ENCODE measurements at regions not wholly inside any gene's neighbourhood (a gene's known extent, or its start where the extent isn't known, plus 50 kb on each side); places are given as distances from the start of the nearest gene placed in this dataset.

DNA sequence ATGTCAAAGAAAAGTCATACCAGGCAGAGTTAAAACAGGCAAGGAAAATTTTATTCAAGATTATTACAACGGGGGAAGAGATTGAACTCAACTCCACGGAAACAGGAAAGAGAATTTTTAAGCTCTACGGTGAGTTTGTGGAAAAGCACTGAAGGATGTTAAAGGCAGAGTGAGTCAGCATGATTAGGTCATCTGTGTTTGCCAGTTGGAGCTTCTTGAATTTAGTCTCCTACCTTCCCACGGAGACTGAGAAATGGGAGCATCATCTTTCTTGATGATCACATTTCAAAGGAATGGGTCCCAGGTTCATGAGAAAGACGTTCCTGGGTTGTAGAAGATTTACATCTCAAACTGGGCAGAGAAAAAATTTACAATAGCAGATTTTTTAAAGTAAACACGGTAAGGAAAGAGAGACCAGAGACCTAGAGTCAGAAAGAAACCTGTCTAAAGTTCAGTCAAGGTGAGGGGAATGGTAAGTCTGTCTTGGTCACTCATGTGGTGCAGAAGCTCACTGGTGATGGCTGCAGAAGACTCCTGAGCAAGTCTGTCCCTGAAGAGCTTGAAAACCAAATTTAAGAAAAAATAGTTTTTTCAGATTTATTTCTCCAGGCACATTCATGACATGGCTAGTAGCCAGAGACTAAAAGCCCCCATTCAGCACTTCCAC lies 516.9 kb upstream of the LRRN3 start:
- Histone ChIP-seq H3K4me3 (no peak overlapping the region), H3K27ac (no peak overlapping the region), H3K4me1 (replicated peaks in 1 of 2) (peaks cover 4 to 21% of the 10 kb centered on the region in 2 donors)
- in situ Hi-C loops (cut with MboI; ENCODE audit: low pct_unique_long_range_greater_than_20kb in 2 of 9, low sequenced_read_pairs in 9 of 9, unreplicated experiment in 9 of 9) = no loop called here
- 7 to 83% (median 40%) methylated on average over 1 to 6 of the region's 6 CpGs; no CpG with 5 or more reads in 1 of the 10 experiments for WGBS, 10 experiments
- ATAC-seq (replicated peaks in 6 of 8) = peak in 6 of 8 experiments; percentile 44 to 91 (median 60)

GRCh38 chr7:110587294-110587693 lies 503.6 kb upstream of the LRRN3 start:
- Histone ChIP-seq H3K4me3 (no peak overlapping the region), H3K4me1 (replicated peaks in 1 of 2) (no peaks in the 10 kb centered on the region), H3K27ac (no peak overlapping the region)
- ATAC-seq (replicated peaks in 6 of 8) = no peak
- in situ Hi-C loops (cut with MboI; ENCODE audit: low pct_unique_long_range_greater_than_20kb in 2 of 9, low sequenced_read_pairs in 9 of 9, unreplicated experiment in 9 of 9) = no loop called here

GRCh38 chr7:110590415-110590814 lies 500.5 kb upstream of the LRRN3 start:
- ATAC-seq (replicated peaks in 6 of 8) = peak in 1 of 8 experiments; percentile 23
- H3K4me3 ChIP-seq = no peak overlapping the region
- H3K27ac ChIP-seq = no peak overlapping the region
- WGBS, 10 experiments = 0 to 100% (median 59%) methylated on average over 1 to 4 of the region's 5 CpGs
- H3K4me1 ChIP-seq (replicated peaks in 1 of 2) = no peaks in the 10 kb centered on the region
- in situ Hi-C loops (cut with MboI; ENCODE audit: low pct_unique_long_range_greater_than_20kb in 2 of 9, low sequenced_read_pairs in 9 of 9, unreplicated experiment in 9 of 9) = no loop called here

GRCh38 chr7:110591341-110591740 lies 499.6 kb upstream of the LRRN3 start:
- WGBS, 10 experiments = 10 to 100% (median 90%) methylated on average over 1 to 4 of the region's 4 CpGs
- no peaks in the 10 kb centered on the region for H3K4me1 ChIP-seq (replicated peaks in 1 of 2)

DNA sequence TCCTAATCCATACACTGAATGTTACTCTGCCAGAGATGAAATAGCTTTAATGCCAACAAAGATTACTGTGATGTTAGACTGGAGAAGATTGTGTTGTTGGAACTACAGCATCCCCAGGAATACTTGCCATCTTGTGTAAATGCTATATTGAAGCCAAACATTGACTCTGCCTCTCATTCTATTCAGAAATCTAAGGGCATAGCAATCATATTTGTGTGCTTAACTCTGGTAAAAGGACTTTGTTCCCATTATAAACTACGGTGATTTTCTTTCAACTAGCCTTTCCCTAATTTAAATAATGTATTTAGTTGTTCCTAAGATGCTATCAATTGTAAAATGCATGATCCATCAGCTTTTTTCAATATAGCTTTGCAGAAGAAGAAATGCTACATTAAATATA lies 498.4 kb upstream of the LRRN3 start:
- WGBS, 10 experiments = 11 to 100% (median 75%) methylated on average over 1 of the region's 1 CpG; no CpG with 5 or more reads in 3 of the 10 experiments
- in situ Hi-C loops (cut with MboI; ENCODE audit: low pct_unique_long_range_greater_than_20kb in 2 of 9, low sequenced_read_pairs in 9 of 9, unreplicated experiment in 9 of 9) = no loop called here

More at GRCh38 chr7:110591341-110591740, 499.6 kb upstream of the LRRN3 start:
- Histone ChIP-seq H3K27ac (no peak overlapping the region), H3K4me3 (no peak overlapping the region)
- ATAC-seq (replicated peaks in 6 of 8) = no peak
- in situ Hi-C loops (cut with MboI; ENCODE audit: low pct_unique_long_range_greater_than_20kb in 2 of 9, low sequenced_read_pairs in 9 of 9, unreplicated experiment in 9 of 9) = no loop called here

DNA sequence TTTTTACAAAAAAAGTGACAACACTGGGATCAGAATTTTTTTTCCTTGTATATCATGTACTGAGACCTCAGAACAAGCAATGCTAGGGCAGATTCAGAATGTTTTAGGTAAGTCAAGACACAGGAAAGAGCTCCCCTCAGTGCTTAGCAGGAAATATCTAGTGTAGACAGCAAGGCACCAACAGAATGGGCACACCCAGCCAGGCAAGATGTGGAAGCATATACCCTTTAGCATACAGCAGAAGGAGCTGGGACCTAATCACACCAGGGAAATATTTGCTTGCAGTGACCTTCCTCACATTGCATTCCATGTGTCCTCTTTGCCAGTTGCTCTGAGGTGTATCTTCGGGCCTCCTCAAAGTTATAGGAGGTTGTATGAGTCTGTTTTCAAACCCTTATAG lies 497.6 kb upstream of the LRRN3 start:
- Histone ChIP-seq H3K4me3 (no peak overlapping the region), H3K27ac (no peak overlapping the region), H3K4me1 (replicated peaks in 1 of 2) (no peaks in the 10 kb centered on the region)
- peak in 2 of 8 experiments; percentile 22 to 71 for ATAC-seq (replicated peaks in 6 of 8)
- in situ Hi-C loops (cut with MboI; ENCODE audit: low pct_unique_long_range_greater_than_20kb in 2 of 9, low sequenced_read_pairs in 9 of 9, unreplicated experiment in 9 of 9) = no loop called here
- WGBS, 10 experiments = 20 to 100% (median 80%) methylated on average over 1 of the region's 1 CpG; no CpG with 5 or more reads in 3 of the 10 experiments

More for the DNA sequence above, 498.4 kb upstream of the LRRN3 start:
- Histone ChIP-seq H3K4me1 (replicated peaks in 1 of 2) (no peaks in the 10 kb centered on the region), H3K27ac (no peak overlapping the region), H3K4me3 (no peak overlapping the region)
- ATAC-seq (replicated peaks in 6 of 8) = no peak

DNA sequence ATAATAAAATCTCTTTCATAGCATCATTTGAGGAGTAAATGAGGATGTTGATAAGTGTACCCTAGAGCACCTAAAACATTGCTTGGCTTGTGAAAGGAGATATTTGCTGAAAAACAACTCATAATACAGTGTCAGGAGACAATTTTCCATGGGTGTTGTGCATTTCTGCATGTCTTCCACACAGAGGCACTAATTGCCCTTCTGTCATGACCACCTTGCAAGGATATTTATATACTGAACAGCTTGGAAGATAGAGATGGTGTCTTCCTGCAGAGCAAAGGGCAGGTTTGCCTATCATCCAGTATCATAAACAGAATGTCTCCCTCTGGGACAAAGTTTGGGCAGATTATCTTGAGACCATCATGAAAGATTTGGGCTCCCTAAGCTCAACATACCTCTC lies 495.2 kb upstream of the LRRN3 start:
- Histone ChIP-seq H3K27ac (no peak overlapping the region), H3K4me1 (replicated peaks in 1 of 2) (peaks cover 0 to 5% of the 10 kb centered on the region in 2 donors), H3K4me3 (no peak overlapping the region)
- in situ Hi-C loops (cut with MboI; ENCODE audit: low pct_unique_long_range_greater_than_20kb in 2 of 9, low sequenced_read_pairs in 9 of 9, unreplicated experiment in 9 of 9) = no loop called here
- peak in 6 of 8 experiments; percentile 33 to 50 (median 34) for ATAC-seq (replicated peaks in 6 of 8)

- Histone ChIP-seq H3K27ac (no peak overlapping the region), H3K4me1 (replicated peaks in 1 of 2) (peaks cover 0 to 5% of the 10 kb centered on the region in 2 donors), H3K4me3 (no peak overlapping the region)
- WGBS, 10 experiments = 5 to 100% (median 30%) methylated on average over 2 to 5 of the region's 5 CpGs; no CpG with 5 or more reads in 1 of the 10 experiments
- ATAC-seq (replicated peaks in 6 of 8) = peak in 3 of 8 experiments; percentile 25 to 35 (median 33)
- in situ Hi-C loops (cut with MboI; ENCODE audit: low pct_unique_long_range_greater_than_20kb in 2 of 9, low sequenced_read_pairs in 9 of 9, unreplicated experiment in 9 of 9) = no loop called here
Observed at GRCh38 chr7:110600956-110601355, 490.0 kb upstream of the LRRN3 start.

GRCh38 chr7:110601710-110602109 lies 489.2 kb upstream of the LRRN3 start:
- in situ Hi-C loops (cut with MboI; ENCODE audit: low pct_unique_long_range_greater_than_20kb in 2 of 9, low sequenced_read_pairs in 9 of 9, unreplicated experiment in 9 of 9) = no loop called here
- H3K4me1 ChIP-seq (replicated peaks in 1 of 2) = peaks cover 0 to 5% of the 10 kb centered on the region in 2 donors
- no peak overlapping the region for H3K27ac ChIP-seq
- H3K4me3 ChIP-seq = no peak overlapping the region
- no peak for ATAC-seq (replicated peaks in 6 of 8)
- 14 to 88% (median 39%) methylated on average over 1 of the region's 1 CpG; no CpG with 5 or more reads in 2 of the 10 experiments for WGBS, 10 experiments

- Histone ChIP-seq H3K4me1 (replicated peaks in 1 of 2) (peaks cover 0 to 5% of the 10 kb centered on the region in 2 donors), H3K4me3 (no peak overlapping the region), H3K27ac (no peak overlapping the region)
- in situ Hi-C loops (cut with MboI; ENCODE audit: low pct_unique_long_range_greater_than_20kb in 2 of 9, low sequenced_read_pairs in 9 of 9, unreplicated experiment in 9 of 9) = no loop called here
- no peak for ATAC-seq (replicated peaks in 6 of 8)
- WGBS, 10 experiments = 10 to 96% (median 80%) methylated on average over 2 to 4 of the region's 4 CpGs; no CpG with 5 or more reads in 1 of the 10 experiments
Observed at GRCh38 chr7:110604206-110604605, 486.7 kb upstream of the LRRN3 start.

DNA sequence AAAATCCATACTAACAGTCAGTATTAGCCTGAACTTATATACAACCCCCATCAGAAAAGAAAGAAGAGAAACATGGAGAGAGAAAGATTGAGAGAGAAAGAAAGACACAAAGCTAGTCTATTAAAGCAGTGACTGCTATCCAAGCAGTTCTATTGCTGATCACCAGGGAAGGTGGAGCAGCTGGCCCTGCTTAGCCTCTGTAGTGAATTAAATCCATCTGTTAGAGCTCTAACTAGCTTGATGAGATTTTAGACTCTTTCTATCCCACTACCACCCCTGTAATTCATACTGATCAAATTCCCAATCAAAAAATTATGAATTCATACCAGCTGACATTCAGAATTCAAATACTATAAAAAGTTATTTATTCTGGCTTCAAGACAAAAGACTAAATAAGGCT lies 486.0 kb upstream of the LRRN3 start:
- Histone ChIP-seq H3K4me1 (replicated peaks in 1 of 2) (peaks cover 0 to 5% of the 10 kb centered on the region in 2 donors), H3K27ac (no peak overlapping the region), H3K4me3 (no peak overlapping the region)
- in situ Hi-C loops (cut with MboI; ENCODE audit: low pct_unique_long_range_greater_than_20kb in 2 of 9, low sequenced_read_pairs in 9 of 9, unreplicated experiment in 9 of 9) = no loop called here
- no peak for ATAC-seq (replicated peaks in 6 of 8)

- WGBS, 10 experiments = 16 to 100% (median 80%) methylated on average over 1 to 4 of the region's 4 CpGs; no CpG with 5 or more reads in 3 of the 10 experiments
- no peak for ATAC-seq (replicated peaks in 6 of 8)
- in situ Hi-C loops (cut with MboI; ENCODE audit: low pct_unique_long_range_greater_than_20kb in 2 of 9, low sequenced_read_pairs in 9 of 9, unreplicated experiment in 9 of 9) = no loop called here
- Histone ChIP-seq H3K4me1 (replicated peaks in 1 of 2) (no peaks in the 10 kb centered on the region), H3K4me3 (no peak overlapping the region), H3K27ac (no peak overlapping the region)
Observed at GRCh38 chr7:110607050-110607857, 483.7 kb upstream of the LRRN3 start.

DNA sequence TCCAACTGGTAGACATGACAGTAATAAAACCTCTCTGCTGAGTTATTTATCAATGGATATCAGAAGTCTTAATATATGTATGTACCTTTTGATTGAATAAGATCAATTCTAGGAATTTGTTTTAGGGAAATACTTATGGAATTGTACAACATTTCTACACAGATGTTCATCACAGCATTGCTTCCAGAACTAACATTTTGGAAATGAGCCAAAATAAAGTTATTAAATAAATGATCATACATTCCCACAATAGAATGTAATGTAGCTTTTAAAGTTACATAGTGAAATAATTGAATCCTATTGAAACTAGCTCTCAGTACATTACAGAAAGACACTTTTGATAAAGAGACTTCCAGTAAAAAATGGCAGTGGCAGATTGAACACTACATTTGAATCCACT lies 481.6 kb upstream of the LRRN3 start:
- ATAC-seq (replicated peaks in 6 of 8) = no peak
- in situ Hi-C loops (cut with MboI; ENCODE audit: low pct_unique_long_range_greater_than_20kb in 2 of 9, low sequenced_read_pairs in 9 of 9, unreplicated experiment in 9 of 9) = no loop called here
- H3K27ac ChIP-seq = no peak overlapping the region
- H3K4me3 ChIP-seq = no peak overlapping the region
- H3K4me1 ChIP-seq (replicated peaks in 1 of 2) = no peaks in the 10 kb centered on the region
